Neural cell (in vitro differentiated cells): ENCODE measurements at regions not wholly inside any gene's neighbourhood (a gene's known extent, or its start where the extent isn't known, plus 50 kb on each side); places are given as distances from the start of the nearest gene placed in this dataset.

Experiments used
- H2AFZ ChIP-seq: fragments of 200-600, 300-800 bp; sonication (generic), shearing (Covaris generic); 2 replicates; pipeline ENCODE4 v1.6.0; 2014; ENCODE audit warnings: low read depth, mild to moderate bottlenecking, antibody characterized with exemption, low read length, moderate library complexity
- H3F3A ChIP-seq: fragments of 200-600 bp; shearing (Covaris generic); 2 replicates; pipeline ENCODE4 v1.6.1; 2016; ENCODE audit warnings: mild to moderate bottlenecking, moderate library complexity, mixed read lengths, antibody characterized with exemption, low read length; ENCODE audit not compliant: insufficient read depth, poor library complexity, severe bottlenecking
- H3K27ac ChIP-seq: fragments of 200-600, 300-800 bp; sonication (generic), shearing (Covaris generic); 2 replicates; pipeline ENCODE4 v1.5.1; 2014; ENCODE audit warnings: mild to moderate bottlenecking, low read length, moderate library complexity
- H3K27me3 ChIP-seq: fragments of 300-800, 200-600 bp; sonication (generic), shearing (Covaris generic); 2 replicates; pipeline ENCODE4 v1.6.0; 2014; ENCODE audit warnings: mild to moderate bottlenecking, low read depth, low read length, moderate library complexity; ENCODE audit not compliant: insufficient read depth
- H3K36me3 ChIP-seq: fragments of 300-800, 200-600 bp; sonication (generic), shearing (Covaris generic); 2 replicates; pipeline ENCODE4 v1.5.1; 2014; ENCODE audit warnings: mild to moderate bottlenecking, antibody characterized with exemption, low read length, moderate library complexity; ENCODE audit not compliant: insufficient read depth
- H3K4me2 ChIP-seq: fragments of 300-800, 200-600 bp; sonication (generic), shearing (Covaris generic); 2 replicates; pipeline ENCODE4 v1.6.0; 2014; ENCODE audit warnings: mild to moderate bottlenecking, low read length
- H3K4me3 ChIP-seq: fragments of 300-800, 200-600 bp; sonication (generic), shearing (Covaris generic); 2 replicates; pipeline ENCODE4 v1.5.1; 2014; ENCODE audit warnings: mild to moderate bottlenecking, low read length, moderate library complexity
- H3K79me2 ChIP-seq: fragments of 200-600 bp; shearing (Covaris generic); replicated peaks from 2 replicates; pipeline ENCODE4 v1.6.0; 2014; ENCODE audit warnings: mild to moderate bottlenecking, low read length, moderate library complexity; ENCODE audit not compliant: insufficient read depth
- H3K9ac ChIP-seq: fragments of 300-800, 200-600 bp; sonication (generic), shearing (Covaris generic); 2 replicates; pipeline ENCODE4 v1.6.1; 2016; ENCODE audit warnings: mild to moderate bottlenecking, low read length, mixed read lengths
- H3K9me2 ChIP-seq: fragments of 200-600 bp; shearing (Covaris generic); 2 replicates; pipeline ENCODE4 v1.6.1; 2016; ENCODE audit warnings: mild to moderate bottlenecking, low read length, mixed read lengths; ENCODE audit not compliant: insufficient read depth
- H3K9me3 ChIP-seq: fragments of 200-600, 300-800 bp; sonication (generic), shearing (Covaris generic); 2 replicates; pipeline ENCODE4 v1.6.1; 2016; ENCODE audit warnings: mild to moderate bottlenecking, mixed run types, low read length, moderate library complexity, mixed read lengths
- H4K20me1 ChIP-seq: fragments of 200-600 bp; shearing (Covaris generic); 2 replicates; pipeline ENCODE4 v1.6.1; 2016; ENCODE audit warnings: mild to moderate bottlenecking, mixed run types; ENCODE audit not compliant: insufficient read depth
- CTCF ChIP-seq: fragments of 450-650 bp; IDR thresholded peaks from 2 replicates; pipeline ENCODE4 v1.5.1; 2014; ENCODE audit warnings: antibody characterized with exemption, mild to moderate bottlenecking, moderate library complexity; ENCODE audit not compliant: poor library complexity, severe bottlenecking
- EP300 ChIP-seq: fragments of 450-650 bp; conservative IDR thresholded peaks from 2 replicates; pipeline ENCODE4 v1.6.1; 2014; ENCODE audit warnings: antibody characterized with exemption, mild to moderate bottlenecking, moderate library complexity; ENCODE audit not compliant: poor library complexity, severe bottlenecking
- EZH2 ChIP-seq: fragments of 200-600, 300-800 bp; shearing (Covaris generic), sonication (generic); IDR thresholded peaks from 2 replicates; pipeline ENCODE4 v1.6.1; 2014; ENCODE audit warnings: antibody characterized with exemption, low read length, borderline replicate concordance, mild to moderate bottlenecking; ENCODE audit not compliant: insufficient read depth, poor library complexity, severe bottlenecking
- MXI1 ChIP-seq: fragments of 450-650 bp; conservative IDR thresholded peaks from 2 replicates; pipeline ENCODE4 v1.6.1; 2014; ENCODE audit warnings: antibody characterized with exemption, mild to moderate bottlenecking; ENCODE audit not compliant: poor library complexity, severe bottlenecking
- POLR2AphosphoS5 ChIP-seq: IDR thresholded peaks from 2 replicates; pipeline ENCODE4 v1.6.1; 2012
- RAD21 ChIP-seq: fragments of 450-650 bp; conservative IDR thresholded peaks from 2 replicates; pipeline ENCODE4 v1.6.1; 2014; ENCODE audit warnings: antibody characterized with exemption, mild to moderate bottlenecking, moderate library complexity
- REST ChIP-seq: IDR thresholded peaks from 2 replicates; pipeline ENCODE4 v1.6.1; 2012; ENCODE audit warnings: borderline replicate concordance
- SMC3 ChIP-seq: fragments of 450-650 bp; conservative IDR thresholded peaks from 2 replicates; pipeline ENCODE4 v1.6.1; 2014; ENCODE audit warnings: antibody characterized with exemption, mild to moderate bottlenecking, moderate library complexity; ENCODE audit not compliant: poor library complexity
- TAF1 ChIP-seq: IDR thresholded peaks from 2 replicates; pipeline ENCODE4 v1.6.1; 2012; ENCODE audit warnings: low read depth

GRCh38 chr15:97875513-97876280, 84.8 kb upstream of the ARRDC4 start:
- no peaks in the 10 kb centered on the region for H3K9me2 ChIP-seq
- H4K20me1 ChIP-seq, result no peaks in the 10 kb centered on the region
- H3K4me3 ChIP-seq, result no peak overlapping the region
- no peak overlapping the region for H3K9ac ChIP-seq
- no peak for TF ChIP-seq POLR2AphosphoS5
- no peak for TF ChIP-seq TAF1
- no peak for TF ChIP-seq CTCF
- no peak for TF ChIP-seq RAD21
- TF ChIP-seq EZH2, result no peak
- no peak for TF ChIP-seq REST
- TF ChIP-seq EP300, result no peak
- no peak for TF ChIP-seq SMC3
- TF ChIP-seq MXI1, result no peak
- no peaks in the 10 kb centered on the region for H3K27me3 ChIP-seq
- no peaks in the 10 kb centered on the region for H3F3A ChIP-seq
- H3K79me2 ChIP-seq, result no peaks in the 10 kb centered on the region
- no peaks in the 10 kb centered on the region for H3K9me3 ChIP-seq
- no peak overlapping the region for H3K4me2 ChIP-seq
- H2AFZ ChIP-seq, result no peak overlapping the region
- H3K36me3 ChIP-seq, result no peaks in the 10 kb centered on the region
- H3K27ac ChIP-seq, result no peak overlapping the region

- H2AFZ ChIP-seq, result no peak overlapping the region
- no peak overlapping the region for H3K9ac ChIP-seq
- H3K36me3 ChIP-seq, result no peaks in the 10 kb centered on the region
- TF ChIP-seq SMC3 (no peak), MXI1 (no peak), EZH2 (no peak), REST (no peak), POLR2AphosphoS5 (no peak)
- no peaks in the 10 kb centered on the region for H3K27me3 ChIP-seq
- H4K20me1 ChIP-seq, result no peaks in the 10 kb centered on the region
- H3K9me2 ChIP-seq, result no peaks in the 10 kb centered on the region
- no peak overlapping the region for H3K4me2 ChIP-seq
- H3K79me2 ChIP-seq, result no peaks in the 10 kb centered on the region
- H3K9me3 ChIP-seq, result no peaks in the 10 kb centered on the region
- H3K27ac ChIP-seq, result no peak overlapping the region
- no peaks in the 10 kb centered on the region for H3F3A ChIP-seq
- no peak overlapping the region for H3K4me3 ChIP-seq
Observed at GRCh38 chr15:97876281-97876675, 84.2 kb upstream of the ARRDC4 start.
